ENCODE measurements at regions not wholly inside any gene's neighbourhood (a gene's known extent, or its start where the extent isn't known, plus 50 kb on each side); places are given as distances from the start of the nearest gene placed in this dataset.
"Not testable (repeated sequence)": the region's sequence is repeated elsewhere in the genome, so short reads cannot be mapped to it uniquely, and the experiment has no call there.

DNA sequence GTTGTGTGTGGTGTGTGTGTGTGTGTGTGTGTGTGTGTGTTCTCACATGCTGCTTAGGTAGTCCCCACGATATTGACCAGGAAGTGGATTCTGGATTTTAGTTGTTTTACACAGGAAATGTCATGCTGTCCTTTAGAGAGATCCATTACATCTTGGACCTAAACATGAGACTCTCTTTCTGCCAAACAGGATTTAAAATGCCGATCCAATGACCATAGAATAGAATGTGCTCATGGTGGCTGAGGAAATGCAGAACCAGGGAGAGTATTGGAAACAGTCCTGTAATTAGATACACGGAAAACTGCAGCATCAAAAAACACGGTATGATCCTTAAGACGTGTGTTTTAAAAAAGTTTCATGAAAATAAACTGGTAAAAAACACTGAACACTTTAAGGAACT lies 347.8 kb upstream of the FRG1 start:
- DNase-seq (ENCODE audit: low read depth in 2 of 2), result no peak

DNA sequence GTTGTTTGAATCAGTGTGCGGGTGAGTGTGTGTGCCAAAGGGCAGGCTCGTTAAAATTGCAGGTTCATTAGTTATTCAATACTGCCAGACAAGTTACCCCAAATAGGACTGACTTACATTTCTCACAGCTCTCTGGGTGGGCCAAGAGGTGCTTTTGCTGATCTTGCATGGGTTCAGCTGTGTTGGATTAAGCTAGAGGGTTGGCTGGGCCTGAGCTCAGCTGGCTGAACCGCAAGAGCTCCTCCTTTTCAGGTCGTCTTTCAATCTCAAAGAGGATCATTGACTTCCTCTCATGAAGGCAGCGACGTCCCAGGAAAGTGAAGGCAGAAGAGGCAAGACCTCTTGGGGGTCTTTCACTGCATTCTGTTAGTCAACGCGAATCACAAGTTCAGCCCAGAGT lies 343.3 kb upstream of the FRG1 start:
- no peak for DNase-seq (ENCODE audit: low read depth in 2 of 2)

DNA sequence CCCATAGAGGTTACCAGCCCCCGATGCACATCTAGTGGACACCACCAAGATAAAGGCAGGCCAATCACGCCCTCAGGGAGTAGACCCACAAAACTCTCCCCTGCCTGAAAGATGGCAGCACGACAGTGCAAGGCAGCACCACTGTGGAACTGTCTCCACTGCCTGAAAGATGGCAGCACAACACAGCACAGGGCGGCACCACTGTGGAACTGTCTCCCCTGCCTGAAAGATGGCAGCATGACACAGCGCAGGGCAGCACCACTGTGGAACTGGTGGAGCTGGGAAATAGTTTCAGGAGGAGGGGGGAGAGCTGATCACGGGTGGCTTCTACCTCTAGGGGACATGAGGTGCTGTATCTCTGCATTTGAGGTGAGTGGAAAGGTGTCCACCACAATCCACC lies 340.4 kb upstream of the FRG1 start:
- no peak for DNase-seq (ENCODE audit: low read depth in 2 of 2)

DNA sequence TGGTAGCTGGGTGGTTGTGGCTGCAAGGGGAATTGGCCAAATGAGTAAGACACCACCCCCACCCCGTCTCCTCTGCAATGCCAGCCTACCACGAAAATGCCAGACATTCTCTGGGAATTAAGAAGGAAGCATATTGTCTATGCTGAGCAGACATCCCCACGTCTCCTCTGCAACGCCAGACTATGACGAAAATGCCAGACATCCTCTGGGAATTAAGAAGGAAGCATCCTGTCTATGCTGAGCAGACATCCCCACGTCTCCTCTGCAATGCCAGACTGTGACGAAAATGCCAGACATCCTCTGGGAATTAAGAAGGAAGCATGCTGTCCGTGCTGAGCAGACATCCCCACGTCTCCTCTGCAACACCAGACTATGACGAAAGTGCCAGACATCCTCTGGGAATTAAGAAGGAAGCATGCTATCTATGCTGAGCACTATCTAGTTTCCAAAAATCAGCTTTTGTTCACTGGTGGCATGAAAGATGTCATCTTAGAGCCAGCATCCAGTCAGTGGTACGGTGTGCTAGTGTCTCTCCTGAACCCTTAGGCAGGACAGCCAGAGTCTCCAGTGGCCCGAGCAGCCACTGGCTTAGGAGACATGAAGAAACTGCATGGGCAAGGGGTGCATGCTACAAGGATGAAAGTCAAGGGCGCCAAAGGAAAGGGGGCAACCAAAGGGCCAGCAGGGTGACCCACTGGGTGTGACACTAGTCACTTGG lies 339.8 kb upstream of the FRG1 start:
- DNase-seq (ENCODE audit: low read depth in 2 of 2), result no peak

DNA sequence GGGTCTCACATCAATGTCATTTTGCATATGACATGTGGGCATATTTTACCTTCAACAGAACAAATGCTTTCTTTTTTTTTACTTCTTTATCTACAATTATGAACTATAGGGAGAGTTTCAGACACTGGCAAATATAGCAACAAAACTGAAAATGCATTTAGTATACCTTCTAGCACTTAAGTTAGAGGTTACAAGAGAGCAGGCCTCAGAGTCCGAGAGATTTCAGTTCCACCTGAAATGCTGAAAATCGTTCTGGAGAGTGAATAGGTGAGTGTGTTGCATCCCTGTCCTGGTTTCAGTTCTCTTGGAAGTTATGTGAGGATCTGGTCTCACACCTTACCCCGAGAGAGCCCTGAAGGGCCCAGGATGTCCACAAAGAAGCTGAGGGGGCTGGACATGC lies 337.8 kb upstream of the FRG1 start:
- not testable (repeated sequence) for DNase-seq (ENCODE audit: low read depth in 2 of 2)

DNA sequence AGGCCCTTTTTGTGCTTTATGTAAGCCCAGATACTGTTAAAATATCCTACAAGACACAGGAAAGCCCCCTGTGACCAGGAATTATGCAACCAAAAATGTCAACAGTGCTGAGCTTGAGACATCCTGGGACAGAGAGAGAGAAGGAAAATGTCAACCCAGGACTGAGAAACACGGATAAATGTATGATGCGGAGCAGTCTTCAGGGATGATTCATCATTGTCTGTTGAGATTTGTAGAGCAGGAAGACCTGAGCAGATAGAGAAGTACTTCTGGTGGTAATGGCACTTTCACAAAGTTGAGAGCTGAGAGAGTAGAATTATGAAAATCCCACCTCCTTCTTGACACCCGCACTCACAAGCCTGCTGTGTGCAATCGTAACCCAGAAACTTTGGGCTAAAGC lies 330.1 kb upstream of the FRG1 start:
- DNase-seq (ENCODE audit: low read depth in 2 of 2), result not testable (repeated sequence)

DNA sequence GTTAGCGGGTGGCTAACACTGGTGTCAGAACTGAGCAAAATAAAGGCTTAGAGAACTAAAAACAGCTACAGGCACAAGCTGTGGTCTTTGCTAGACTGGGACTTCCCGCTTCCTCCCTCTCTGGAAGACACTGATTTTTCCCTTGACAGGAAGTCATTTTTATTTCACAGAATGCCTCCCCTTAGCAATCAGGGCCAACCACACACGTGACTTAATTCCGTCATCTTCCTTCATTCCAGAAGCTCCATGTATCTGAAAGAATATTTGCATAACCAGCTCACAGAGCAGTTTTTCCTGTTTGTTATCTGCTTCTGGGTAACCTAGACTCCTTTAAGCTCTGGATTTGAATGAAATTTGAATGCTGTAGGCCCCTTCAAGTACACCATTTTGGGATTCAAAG lies 327.5 kb upstream of the FRG1 start:
- DNase-seq (ENCODE audit: low read depth in 2 of 2), result no peak

DNA sequence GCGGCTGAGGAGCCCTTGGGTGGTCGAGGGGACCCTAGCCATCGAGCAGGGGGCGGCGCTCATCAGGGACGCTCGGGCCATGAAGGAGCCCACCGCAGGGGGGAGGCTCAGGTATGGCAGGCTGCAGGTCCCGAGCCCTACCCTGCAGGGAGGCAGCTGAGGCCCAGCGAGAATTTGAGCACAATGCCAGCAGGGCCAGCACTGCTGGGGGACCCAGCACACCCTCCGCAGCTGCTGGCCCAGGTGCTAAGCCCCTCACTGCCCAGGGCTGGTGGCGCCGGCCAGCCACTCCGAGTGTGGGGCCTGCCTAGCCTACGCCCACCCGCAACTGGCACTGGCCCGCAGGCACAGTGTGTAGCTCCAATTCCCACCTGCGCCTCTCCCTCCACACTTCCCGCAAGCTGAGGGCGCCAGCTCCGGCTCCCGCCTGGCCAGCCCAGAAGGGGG lies 325.4 kb upstream of the FRG1 start:
- DNase-seq (ENCODE audit: low read depth in 2 of 2), result no peak

DNA sequence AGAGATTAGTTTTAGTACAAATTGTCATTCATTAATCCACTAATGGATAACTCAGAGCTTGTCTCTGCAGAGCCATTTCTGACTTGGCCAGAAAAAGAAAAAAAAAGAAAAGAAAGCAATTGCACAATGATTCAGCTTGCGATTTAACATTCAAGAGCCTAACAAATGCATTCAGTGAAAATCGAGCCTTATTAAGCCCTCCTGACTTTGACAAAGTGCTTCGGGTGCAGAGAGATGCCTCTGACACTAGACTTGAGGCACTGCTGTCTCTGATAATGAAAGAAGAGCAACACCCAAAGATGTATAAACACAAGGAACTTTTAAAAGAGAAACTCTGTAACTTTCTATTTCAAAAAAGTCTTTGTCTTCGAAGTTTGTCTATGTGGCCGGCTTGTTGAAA lies 322.9 kb upstream of the FRG1 start:
- not testable (repeated sequence) for DNase-seq (ENCODE audit: low read depth in 2 of 2)

DNA sequence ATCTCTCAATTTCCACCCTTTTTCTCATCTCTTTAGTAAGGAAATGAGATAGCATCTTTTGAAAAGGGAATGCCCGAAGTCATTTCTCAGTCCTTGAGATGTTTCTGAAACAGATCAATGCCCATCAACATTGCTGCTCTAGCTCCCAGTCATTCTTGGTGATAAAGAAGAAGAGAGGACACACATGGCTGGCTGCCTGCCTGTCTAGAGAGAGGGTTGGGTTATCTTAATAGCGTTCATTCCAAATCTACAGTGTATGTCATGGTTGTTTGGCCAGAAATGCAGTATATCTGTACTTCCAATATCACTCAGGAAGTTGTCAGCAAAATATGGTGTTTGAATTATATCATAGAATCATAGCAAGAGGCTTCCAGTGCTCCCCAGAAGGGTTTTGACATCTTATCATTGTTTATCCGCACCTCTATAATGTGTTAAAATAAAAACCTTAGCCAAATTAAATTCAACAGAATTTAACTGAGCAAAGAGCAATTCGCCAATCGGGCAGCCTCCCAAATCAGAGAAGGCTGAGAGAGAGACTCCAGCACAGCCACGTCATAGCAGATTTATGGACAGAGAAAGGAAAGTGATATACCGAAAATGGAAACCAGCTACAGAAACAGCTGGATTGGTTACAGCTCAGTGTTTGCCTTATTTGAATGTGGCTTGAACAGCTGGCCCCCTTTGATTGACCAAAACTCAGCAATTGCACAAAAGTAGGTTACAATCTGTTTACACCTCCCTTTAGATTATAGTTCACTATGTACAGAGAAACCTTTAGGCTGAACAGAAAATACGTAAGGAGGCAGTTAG lies 321.0 kb upstream of the FRG1 start:
- not testable (repeated sequence) for DNase-seq (ENCODE audit: low read depth in 2 of 2)

DNA sequence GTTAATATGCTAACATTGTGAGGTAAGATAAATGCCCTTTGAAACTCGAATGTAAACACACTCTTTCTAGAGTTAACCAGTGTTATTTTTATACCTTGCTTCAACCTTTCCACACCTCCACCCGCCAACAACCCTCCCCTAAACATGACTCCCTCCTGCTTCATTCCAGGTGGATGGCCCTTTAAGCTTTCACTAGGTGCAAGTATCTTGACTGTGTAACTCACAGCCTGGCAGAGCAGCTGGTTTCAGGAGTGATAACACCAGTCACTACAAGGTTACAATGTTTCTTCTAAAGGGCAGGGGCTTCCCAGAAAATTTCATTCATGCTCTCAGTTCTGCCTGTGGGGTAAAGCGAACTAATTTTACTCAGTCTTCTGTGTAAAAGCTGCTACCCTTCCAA lies 318.1 kb upstream of the FRG1 start:
- DNase-seq (ENCODE audit: low read depth in 2 of 2), result not testable (repeated sequence)

DNA sequence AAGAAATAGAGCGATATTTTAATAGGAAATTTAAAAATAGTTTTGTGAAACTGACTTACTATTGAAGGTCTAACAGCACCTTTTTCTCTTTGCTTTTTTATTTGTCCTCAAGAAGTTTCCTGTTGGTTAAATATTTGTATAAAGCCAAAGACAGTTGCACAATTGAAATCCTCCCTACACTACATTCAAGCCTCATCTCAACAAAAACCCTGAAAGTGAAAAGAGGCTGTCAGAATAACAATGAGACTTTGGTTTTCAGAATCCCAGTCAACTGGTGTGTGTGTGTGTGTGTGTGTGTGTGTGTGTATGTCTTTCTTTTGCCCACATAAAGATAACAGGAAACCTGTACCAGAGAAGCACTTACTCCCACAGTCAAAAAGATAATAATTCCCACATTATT lies 313.6 kb upstream of the FRG1 start:
- not testable (repeated sequence) for DNase-seq (ENCODE audit: low read depth in 2 of 2)

DNA sequence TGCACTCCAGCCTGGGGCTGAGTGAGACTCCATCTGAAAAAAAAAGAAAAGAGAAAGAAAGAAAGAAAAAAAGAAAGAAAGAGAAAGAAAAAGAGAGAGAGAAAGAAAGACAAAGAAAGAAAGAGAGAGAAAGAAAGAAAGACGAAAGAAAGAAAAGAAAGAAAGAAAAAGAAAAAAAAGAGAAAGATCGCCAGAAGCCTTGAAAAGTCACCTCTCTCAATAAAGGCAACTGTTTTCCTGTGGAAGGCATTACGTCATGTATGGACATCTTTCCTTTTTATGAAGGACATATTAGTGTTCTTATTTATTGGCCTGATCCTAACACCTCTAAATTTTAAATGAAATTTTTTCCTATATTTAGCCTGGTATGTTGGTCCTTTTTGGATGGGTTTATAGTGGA lies 310.9 kb upstream of the FRG1 start:
- not testable (repeated sequence) for DNase-seq (ENCODE audit: low read depth in 2 of 2)

DNA sequence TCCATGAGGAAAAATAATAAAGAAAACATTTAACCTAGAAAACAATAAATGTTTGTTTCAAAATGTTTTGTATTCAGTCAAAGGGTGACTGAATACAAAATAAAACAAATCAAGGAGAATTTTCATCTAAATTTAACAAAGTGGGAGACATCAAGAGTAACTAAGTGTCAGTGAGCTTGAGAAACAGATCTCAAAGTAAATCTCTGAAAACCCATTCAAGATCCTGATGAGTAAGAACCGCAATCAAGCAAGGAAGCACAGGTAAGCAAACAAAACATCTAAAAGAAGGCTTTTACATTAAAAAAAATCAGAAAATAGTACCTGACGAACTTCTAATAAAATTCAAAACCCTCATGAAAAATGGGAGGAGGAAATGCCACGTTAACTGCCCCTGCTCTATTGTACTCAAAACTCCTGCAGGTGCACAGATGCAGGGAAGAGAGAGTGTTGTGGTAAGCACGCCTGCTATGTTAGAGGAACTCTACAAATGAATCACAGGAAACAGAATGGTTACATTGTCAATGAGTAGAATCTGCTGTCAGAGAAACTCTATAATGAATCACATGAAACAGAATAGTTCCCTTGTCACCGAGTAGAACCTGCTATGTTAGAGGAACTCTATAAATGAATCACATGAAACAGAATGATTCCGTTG lies 309.6 kb upstream of the FRG1 start:
- not testable (repeated sequence) for DNase-seq (ENCODE audit: low read depth in 2 of 2)

DNA sequence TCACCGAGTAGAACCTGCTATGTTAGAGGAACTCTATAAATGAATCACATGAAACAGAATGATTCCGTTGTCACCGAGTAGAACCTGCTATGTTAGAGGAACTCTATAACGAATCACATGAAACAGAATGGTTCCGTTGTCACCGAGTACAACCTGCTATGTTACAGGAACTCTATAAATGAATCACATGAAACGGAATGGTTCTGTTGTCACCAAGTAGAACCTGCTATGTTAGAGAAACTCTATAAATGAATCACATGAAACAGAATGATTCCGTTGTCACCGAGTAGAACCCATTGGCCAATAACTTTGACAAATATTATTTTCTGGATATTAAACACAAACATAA lies 309.1 kb upstream of the FRG1 start:
- not testable (repeated sequence) for DNase-seq (ENCODE audit: low read depth in 2 of 2)

DNA sequence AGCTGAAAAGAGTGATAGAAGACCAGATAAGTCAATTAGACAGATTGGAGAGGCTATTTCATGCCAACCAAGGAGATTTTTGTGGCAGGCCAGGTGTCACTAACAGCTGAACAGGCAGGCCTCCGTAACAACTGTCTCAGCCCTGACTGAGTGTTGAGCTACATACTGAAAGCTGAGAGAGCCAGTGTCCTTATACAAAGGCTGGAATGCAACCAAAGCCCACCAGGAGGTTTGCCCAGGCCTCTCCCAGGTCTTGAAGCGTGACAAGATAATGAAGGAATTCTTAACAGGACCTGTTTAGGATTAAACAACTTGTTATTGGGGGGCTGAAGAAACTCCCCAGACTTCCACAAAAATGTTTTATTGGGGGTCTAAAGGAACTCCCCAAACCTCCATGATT lies 290.2 kb upstream of the FRG1 start:
- not testable (repeated sequence) for DNase-seq (ENCODE audit: low read depth in 2 of 2)

DNA sequence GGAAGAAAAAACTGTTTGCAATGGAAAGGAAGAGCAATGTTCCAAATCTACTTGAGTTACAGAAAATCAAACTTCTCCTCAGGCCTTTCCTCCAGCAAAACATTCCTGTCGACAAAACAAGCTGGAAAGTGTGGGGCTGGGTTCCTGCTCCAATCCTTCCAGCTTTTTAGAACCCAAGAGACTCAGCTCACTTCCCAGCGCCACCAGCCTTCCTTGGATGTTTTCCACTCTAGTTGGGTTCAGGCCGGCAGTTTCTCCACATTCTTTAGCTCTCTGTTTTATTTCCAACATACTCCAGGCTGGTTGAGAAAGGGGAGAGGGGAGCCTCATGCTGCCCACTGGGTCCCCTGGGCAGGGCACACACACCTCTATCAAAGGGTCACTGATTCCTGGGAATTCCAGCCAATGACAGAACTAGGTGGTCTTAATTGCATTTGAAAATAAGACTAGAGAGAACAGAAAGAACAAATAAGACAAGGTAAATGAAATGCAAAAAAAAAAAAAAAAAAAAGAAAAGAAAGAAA lies 287.5 kb upstream of the FRG1 start:
- not testable (repeated sequence) for DNase-seq (ENCODE audit: low read depth in 2 of 2)

DNA sequence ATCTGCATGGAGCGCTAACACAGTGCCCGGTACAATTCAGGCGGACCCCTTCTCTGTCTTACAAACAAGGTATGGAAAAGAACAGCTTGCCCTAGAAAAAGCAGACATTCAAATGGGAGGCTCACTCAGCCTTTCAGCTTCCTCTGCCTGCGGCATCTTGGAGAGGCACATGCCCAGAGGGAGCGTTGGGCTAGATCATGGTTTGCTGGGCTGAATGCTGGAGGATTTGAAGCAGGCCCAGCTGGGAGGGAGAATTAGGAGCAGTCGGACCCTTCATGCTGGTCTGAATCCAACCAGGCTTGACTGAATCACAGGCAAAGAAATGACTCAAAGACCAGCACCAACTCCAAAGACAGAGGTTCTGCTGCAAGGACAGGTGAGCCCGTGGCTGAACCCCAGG lies 286.7 kb upstream of the FRG1 start:
- not testable (repeated sequence) for DNase-seq (ENCODE audit: low read depth in 2 of 2)

DNA sequence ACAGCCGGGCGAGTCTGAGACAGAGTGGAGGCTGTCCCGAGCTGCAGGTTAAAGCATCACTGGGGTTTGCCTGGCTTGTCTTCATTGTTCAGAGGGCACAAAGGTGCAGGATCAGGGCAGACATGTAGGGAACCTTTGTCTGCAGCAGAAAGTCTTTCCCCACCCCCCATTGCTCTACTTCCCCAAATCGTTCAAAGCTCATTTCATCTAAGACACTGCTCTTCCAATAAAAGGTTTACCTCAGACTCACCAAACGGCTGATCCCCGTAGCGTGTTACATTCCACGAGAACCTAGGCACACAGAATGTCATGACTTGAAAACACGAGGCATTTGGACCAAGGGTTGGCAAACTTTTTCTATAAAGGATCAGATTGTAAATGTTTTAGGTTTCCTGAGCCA lies 286.3 kb upstream of the FRG1 start:
- not testable (repeated sequence) for DNase-seq (ENCODE audit: low read depth in 2 of 2)

DNA sequence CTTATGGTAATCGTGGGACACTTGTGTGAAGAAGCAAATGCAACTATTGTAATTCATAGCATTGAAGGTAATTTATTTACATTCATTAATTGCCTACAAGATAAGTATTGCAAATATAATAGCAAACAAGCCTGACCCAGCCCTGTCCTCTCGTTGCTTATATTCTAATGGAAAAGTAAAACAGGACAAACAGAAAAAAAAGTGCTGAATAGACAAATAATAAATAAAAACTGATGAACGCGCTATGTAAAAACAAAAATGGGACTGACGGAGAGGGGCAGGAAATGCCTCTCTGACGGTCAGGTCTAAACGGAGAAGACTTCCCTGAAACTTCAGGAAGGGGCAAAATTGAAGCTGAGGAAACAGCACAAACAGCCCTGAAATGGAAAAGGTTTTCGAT lies 284.9 kb upstream of the FRG1 start:
- not testable (repeated sequence) for DNase-seq (ENCODE audit: low read depth in 2 of 2)

DNA sequence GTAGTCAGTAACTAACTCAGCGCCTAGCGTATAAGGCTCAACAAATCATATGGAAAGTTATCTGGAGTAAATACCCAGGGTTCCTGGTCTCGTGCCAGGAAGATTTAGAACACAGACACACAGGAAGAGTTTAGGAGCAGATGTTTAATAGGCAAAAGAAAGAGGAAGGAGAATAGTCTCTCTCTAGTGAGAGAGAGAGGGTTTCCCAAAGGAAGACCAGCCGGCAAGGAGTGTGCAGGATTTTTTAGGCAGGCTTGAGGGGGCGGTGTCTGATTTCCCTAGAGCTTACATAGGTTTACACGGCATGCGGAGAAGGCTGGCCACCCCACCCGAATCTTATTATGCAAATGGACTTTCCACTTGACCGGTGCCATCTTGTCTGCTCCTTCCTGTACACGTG lies 284.0 kb upstream of the FRG1 start:
- no peak for DNase-seq (ENCODE audit: low read depth in 2 of 2)

DNA sequence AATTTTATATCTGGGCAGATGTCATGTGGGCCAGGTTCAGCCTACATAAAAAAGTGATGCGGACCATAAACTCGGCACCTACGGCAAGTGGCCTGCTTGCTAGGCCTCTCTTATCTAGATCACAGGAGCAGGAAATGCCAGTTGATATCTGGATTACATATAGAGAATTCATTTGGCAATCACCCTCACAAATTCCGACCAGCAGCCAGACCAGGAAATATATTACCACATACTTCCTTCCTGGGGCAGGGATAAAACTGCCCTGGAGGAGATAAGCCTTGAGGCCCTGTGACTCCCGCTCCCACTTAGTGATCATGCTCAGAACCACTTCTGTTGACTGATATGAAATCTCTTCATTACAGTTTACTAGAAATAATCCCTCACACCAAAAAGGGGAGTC lies 282.4 kb upstream of the FRG1 start:
- DNase-seq (ENCODE audit: low read depth in 2 of 2), result not testable (repeated sequence)

DNA sequence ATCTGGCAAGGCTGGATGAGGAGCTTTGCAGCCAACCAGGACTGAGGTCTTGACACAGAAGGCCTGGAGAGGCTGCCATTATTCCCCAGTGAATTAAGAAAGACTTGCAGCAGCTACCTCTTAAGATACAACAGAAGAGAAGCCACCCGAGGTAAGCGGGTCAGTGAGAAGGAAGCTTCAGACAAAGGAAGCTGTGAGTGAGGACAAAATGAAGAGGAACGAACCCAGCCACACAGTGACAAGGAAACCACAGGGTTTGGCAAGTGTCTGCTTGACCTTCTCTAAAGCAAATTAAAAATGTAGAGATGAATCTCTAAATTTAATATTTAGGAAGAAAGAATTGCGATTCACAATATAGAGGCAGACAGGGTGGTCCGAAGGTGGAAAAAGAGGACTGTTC lies 281.8 kb upstream of the FRG1 start:
- not testable (repeated sequence) for DNase-seq (ENCODE audit: low read depth in 2 of 2)

Measured in stimulated activated CD4-positive, alpha-beta T cell treated with anti-CD3 and anti-CD28 coated beads, Interleukin-15, amount 100 ng/mL, for 48 hours (primary cell).